ENCODE measurements at regions not wholly inside any gene's neighbourhood (a gene's known extent, or its start where the extent isn't known, plus 50 kb on each side); places are given as distances from the start of the nearest gene placed in this dataset.

DNA sequence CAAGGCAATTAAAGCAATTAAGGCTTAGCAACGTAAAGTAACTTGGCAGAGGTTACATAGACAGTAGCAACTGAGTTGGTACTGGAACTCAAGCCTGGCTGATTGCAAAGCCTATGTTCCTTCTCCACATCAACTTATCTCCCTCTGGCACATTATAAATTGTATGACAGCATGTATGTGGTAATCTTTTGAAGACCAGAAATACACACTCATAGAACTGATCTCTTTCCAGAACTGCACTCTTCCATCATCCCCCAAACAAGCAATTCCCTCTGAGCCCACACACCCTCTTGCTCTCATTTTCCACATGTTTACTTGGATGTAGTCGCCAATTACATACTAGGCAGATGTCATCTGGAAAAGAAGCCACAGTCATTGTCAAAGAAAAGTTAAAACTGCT, 502.2 kb downstream of the PLPP3 start:
- TF ChIP-seq POLR2A (IDR thresholded peaks at IDR 0.05) = no peak
- TF ChIP-seq, protein P1, sequence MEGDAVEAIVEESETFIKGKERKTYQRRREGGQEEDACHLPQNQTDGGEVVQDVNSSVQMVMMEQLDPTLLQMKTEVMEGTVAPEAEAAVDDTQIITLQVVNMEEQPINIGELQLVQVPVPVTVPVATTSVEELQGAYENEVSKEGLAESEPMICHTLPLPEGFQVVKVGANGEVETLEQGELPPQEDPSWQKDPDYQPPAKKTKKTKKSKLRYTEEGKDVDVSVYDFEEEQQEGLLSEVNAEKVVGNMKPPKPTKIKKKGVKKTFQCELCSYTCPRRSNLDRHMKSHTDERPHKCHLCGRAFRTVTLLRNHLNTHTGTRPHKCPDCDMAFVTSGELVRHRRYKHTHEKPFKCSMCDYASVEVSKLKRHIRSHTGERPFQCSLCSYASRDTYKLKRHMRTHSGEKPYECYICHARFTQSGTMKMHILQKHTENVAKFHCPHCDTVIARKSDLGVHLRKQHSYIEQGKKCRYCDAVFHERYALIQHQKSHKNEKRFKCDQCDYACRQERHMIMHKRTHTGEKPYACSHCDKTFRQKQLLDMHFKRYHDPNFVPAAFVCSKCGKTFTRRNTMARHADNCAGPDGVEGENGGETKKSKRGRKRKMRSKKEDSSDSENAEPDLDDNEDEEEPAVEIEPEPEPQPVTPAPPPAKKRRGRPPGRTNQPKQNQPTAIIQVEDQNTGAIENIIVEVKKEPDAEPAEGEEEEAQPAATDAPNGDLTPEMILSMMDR (IDR thresholded peaks at IDR 0.05) = no peak

Data from testis (tissue), 2 donors.